Suppressor macrophage (primary cell): ENCODE measurements at regions not wholly inside any gene's neighbourhood (a gene's known extent, or its start where the extent isn't known, plus 50 kb on each side); places are given as distances from the start of the nearest gene placed in this dataset.

ENCODE experiments used
- DNase-seq, 4 experiments: peaks; one replicate each; pipeline ENCODE4 v3.0.0-alpha.2; 2020 to 2022

GRCh38 chr3:130841357-130841756, 52.5 kb upstream of the ATP2C1 start:
- DNase-seq: peak; percentile 15 to 73 (median 48)

GRCh38 chr3:130843441-130843840, 50.4 kb upstream of the ATP2C1 start:
- DNase-seq: no peak
